ENCODE measurements at regions not wholly inside any gene's neighbourhood (a gene's known extent, or its start where the extent isn't known, plus 50 kb on each side); places are given as distances from the start of the nearest gene placed in this dataset.

DNA sequence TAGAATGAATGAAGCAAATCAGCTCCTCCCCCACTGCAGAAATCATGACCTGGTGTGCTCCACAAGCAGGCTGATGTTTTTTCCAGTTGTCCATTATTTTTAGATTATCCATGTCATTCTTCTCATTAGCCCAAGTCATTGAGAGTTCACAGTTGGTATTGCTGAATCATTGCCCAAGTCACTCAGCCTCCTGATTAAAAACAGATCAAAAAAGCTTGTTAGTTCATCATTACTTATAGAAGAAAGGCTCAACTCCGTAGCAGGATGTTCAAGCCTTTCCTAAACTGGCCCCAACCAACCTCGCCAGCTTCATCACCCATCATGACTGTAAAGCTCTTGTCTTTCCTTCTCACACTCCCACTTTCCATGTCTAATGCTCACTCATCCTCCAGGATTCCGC is 161.3 kb upstream of the CTTNBP2NL start:
- TF ChIP-seq EP300 (IDR thresholded peaks at IDR 0.05; ENCODE audit: borderline replicate concordance) (no peak), RAD21 (IDR thresholded peaks at IDR 0.05; ENCODE audit: low read depth) (no peak), TAF1 (IDR thresholded peaks at IDR 0.05; ENCODE audit: low read depth) (no peak), CREB1 (IDR thresholded peaks at IDR 0.05; ENCODE audit: low read depth) (no peak), TCF12 (IDR thresholded peaks at IDR 0.05; ENCODE audit: low read depth) (no peak), TEAD4 (IDR thresholded peaks at IDR 0.05) (no peak), FOXM1 (IDR thresholded peaks at IDR 0.05; ENCODE audit: borderline replicate concordance, low read depth) (no peak), YY1 (IDR thresholded peaks at IDR 0.05; ENCODE audit: low read depth) (no peak), NFIC (IDR thresholded peaks at IDR 0.05) (no peak), ZBTB7A (IDR thresholded peaks at IDR 0.05; ENCODE audit: low read depth) (no peak), EGR1 (IDR thresholded peaks at IDR 0.05) (no peak), CEBPB (IDR thresholded peaks at IDR 0.05) (no peak)
- TF ChIP-seq, protein P1, sequence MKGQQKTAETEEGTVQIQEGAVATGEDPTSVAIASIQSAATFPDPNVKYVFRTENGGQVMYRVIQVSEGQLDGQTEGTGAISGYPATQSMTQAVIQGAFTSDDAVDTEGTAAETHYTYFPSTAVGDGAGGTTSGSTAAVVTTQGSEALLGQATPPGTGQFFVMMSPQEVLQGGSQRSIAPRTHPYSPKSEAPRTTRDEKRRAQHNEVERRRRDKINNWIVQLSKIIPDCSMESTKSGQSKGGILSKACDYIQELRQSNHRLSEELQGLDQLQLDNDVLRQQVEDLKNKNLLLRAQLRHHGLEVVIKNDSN (IDR thresholded peaks at IDR 0.05): no peak
- TF ChIP-seq, protein P2, sequence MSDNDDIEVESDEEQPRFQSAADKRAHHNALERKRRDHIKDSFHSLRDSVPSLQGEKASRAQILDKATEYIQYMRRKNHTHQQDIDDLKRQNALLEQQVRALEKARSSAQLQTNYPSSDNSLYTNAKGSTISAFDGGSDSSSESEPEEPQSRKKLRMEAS (IDR thresholded peaks at IDR 0.05): no peak
- TF ChIP-seq, protein P3, sequence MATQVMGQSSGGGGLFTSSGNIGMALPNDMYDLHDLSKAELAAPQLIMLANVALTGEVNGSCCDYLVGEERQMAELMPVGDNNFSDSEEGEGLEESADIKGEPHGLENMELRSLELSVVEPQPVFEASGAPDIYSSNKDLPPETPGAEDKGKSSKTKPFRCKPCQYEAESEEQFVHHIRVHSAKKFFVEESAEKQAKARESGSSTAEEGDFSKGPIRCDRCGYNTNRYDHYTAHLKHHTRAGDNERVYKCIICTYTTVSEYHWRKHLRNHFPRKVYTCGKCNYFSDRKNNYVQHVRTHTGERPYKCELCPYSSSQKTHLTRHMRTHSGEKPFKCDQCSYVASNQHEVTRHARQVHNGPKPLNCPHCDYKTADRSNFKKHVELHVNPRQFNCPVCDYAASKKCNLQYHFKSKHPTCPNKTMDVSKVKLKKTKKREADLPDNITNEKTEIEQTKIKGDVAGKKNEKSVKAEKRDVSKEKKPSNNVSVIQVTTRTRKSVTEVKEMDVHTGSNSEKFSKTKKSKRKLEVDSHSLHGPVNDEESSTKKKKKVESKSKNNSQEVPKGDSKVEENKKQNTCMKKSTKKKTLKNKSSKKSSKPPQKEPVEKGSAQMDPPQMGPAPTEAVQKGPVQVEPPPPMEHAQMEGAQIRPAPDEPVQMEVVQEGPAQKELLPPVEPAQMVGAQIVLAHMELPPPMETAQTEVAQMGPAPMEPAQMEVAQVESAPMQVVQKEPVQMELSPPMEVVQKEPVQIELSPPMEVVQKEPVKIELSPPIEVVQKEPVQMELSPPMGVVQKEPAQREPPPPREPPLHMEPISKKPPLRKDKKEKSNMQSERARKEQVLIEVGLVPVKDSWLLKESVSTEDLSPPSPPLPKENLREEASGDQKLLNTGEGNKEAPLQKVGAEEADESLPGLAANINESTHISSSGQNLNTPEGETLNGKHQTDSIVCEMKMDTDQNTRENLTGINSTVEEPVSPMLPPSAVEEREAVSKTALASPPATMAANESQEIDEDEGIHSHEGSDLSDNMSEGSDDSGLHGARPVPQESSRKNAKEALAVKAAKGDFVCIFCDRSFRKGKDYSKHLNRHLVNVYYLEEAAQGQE (IDR thresholded peaks at IDR 0.05; ENCODE audit: low read depth): no peak

DNA sequence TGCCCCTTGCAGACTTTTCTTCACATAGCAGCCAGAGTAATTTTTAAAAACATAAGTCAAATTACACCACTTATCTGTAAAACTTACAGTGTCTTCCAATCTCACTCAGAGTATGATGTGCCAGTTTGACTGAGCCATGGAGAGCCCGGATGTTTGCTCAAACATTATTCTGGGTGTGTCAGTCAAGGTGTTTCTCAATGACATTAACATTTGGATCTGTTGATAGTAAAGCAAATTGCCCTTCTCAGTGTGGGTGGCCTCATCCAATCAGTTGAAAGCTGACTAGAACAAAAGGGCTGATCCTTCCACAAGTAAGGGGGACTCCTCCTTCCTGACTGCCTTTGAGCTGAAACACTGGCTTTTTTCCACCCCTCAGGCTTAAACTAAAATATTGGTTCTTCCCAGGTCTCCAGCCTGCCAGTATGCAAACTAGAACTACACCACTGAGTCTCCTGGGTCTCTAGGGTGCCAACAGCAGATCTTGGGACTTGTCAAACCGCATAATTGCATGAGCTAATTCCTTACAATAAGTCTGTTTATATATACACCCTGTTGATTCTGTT is 157.9 kb upstream of the CTTNBP2NL start:
- TF ChIP-seq NFIC (IDR thresholded peaks at IDR 0.05): no peak
- TF ChIP-seq, protein P3 (IDR thresholded peaks at IDR 0.05; ENCODE audit: low read depth): no peak
- no peak for TF ChIP-seq CREB1 (IDR thresholded peaks at IDR 0.05; ENCODE audit: low read depth)
- no peak for TF ChIP-seq EP300 (IDR thresholded peaks at IDR 0.05; ENCODE audit: borderline replicate concordance)
- no peak for TF ChIP-seq TCF12 (IDR thresholded peaks at IDR 0.05; ENCODE audit: low read depth)
- TF ChIP-seq, protein P2 (IDR thresholded peaks at IDR 0.05): no peak
- no peak for TF ChIP-seq ZBTB7A (IDR thresholded peaks at IDR 0.05; ENCODE audit: low read depth)
- TF ChIP-seq YY1 (IDR thresholded peaks at IDR 0.05; ENCODE audit: low read depth): no peak
- no peak for TF ChIP-seq EGR1 (IDR thresholded peaks at IDR 0.05)
- TF ChIP-seq FOXM1 (IDR thresholded peaks at IDR 0.05; ENCODE audit: borderline replicate concordance, low read depth): no peak
- TF ChIP-seq CEBPB (IDR thresholded peaks at IDR 0.05): no peak
- TF ChIP-seq, protein P1 (IDR thresholded peaks at IDR 0.05): no peak
- TF ChIP-seq RAD21 (IDR thresholded peaks at IDR 0.05; ENCODE audit: low read depth): no peak

DNA sequence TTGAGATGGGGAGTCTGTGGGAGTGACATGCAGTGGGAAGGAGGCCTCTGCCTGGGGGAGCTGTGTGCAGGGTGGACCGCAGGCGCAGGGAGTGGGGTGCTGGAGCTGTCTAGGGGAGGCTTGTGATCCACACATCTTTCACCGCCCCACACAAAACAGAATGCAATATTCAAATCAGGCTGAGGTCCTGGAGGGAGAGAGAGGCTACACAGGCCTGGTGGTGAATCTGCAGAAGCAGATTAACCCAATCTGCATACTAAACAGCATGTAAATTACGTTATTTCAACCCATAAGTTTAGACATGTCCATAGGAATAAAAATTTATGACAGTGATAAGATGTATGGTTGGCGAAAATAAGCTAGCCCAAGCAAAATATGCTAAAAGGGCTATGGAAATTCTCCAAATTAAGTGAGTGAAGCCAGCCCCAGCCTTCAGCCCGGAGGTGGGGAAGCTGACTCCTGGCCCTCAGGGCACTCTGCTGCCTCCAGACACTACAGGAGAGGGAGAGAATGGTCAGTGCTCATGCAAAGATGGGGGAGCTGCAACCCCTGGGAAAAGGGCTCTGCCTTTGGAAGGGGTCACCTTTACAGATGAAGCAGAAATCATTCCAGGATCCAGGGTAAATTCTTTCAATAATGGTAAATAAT is 156.2 kb upstream of the CTTNBP2NL start:
- TF ChIP-seq, protein P3 (IDR thresholded peaks at IDR 0.05; ENCODE audit: low read depth): no peak
- TF ChIP-seq FOXM1 (IDR thresholded peaks at IDR 0.05; ENCODE audit: borderline replicate concordance, low read depth): no peak
- TF ChIP-seq YY1 (IDR thresholded peaks at IDR 0.05; ENCODE audit: low read depth): no peak
- TF ChIP-seq ZBTB7A (IDR thresholded peaks at IDR 0.05; ENCODE audit: low read depth): no peak
- TF ChIP-seq, protein P1 (IDR thresholded peaks at IDR 0.05): no peak
- no peak for TF ChIP-seq TAF1 (IDR thresholded peaks at IDR 0.05; ENCODE audit: low read depth)
- TF ChIP-seq RAD21 (IDR thresholded peaks at IDR 0.05; ENCODE audit: low read depth): no peak
- no peak for TF ChIP-seq TCF12 (IDR thresholded peaks at IDR 0.05; ENCODE audit: low read depth)
- TF ChIP-seq, protein P2 (IDR thresholded peaks at IDR 0.05): no peak
- no peak for TF ChIP-seq TEAD4 (IDR thresholded peaks at IDR 0.05)
- no peak for TF ChIP-seq NFIC (IDR thresholded peaks at IDR 0.05)
- no peak for TF ChIP-seq CREB1 (IDR thresholded peaks at IDR 0.05; ENCODE audit: low read depth)
- TF ChIP-seq EGR1 (IDR thresholded peaks at IDR 0.05): no peak
- TF ChIP-seq CEBPB (IDR thresholded peaks at IDR 0.05): no peak
- TF ChIP-seq EP300 (IDR thresholded peaks at IDR 0.05; ENCODE audit: borderline replicate concordance): no peak

All from Ishikawa (cell line).